ENCODE measurements at regions not wholly inside any gene's neighbourhood (a gene's known extent, or its start where the extent isn't known, plus 50 kb on each side); places are given as distances from the start of the nearest gene placed in this dataset.
"Not testable (repeated sequence)": the region's sequence is repeated elsewhere in the genome, so short reads cannot be mapped to it uniquely, and the experiment has no call there.

DNA sequence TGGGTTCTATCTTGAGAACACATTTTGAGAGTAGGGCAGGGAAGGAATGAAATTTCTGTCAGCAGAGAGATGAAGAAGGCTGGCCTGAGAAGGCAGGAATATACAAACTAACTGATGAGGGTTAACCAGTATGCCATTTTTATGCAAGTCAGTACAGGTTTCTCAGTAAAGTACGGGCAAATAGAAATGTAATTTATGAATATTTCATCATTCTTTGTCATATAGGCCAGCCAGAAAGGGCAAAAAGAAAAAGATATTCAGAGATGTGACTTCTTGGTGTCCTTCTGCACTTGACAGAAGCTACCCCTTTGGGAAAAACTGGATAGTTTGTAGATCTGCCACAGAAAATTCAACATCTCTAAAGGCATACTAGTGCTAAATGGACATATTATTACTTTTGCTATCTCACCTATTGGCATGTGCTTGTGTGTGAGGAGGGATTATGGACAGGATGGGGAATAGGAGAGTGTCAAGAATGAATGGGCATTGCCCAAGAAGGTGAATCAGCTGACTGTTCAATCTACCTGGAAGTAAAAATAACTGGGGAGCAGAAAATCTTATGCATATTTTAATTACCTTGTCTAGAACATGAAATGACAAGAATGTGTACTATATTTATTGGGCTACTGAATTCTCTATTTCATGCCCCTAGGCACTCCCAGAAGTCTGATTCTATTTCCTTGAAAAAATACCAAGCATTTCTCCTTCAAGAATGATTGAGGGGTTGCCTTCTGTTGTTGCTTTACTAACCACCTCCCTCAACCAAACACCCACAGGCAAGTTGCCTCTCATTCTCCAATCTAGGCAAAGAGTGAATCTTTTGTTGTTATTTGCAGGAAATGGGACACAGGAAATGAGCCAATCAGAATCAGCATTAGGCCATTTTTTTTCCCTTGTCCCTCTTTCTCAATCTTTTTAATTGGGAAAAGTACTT lies 175.1 kb upstream of the SLC38A2 start:
- DNase-seq (ENCODE audit: low read depth in 2 of 2) = no peak

DNA sequence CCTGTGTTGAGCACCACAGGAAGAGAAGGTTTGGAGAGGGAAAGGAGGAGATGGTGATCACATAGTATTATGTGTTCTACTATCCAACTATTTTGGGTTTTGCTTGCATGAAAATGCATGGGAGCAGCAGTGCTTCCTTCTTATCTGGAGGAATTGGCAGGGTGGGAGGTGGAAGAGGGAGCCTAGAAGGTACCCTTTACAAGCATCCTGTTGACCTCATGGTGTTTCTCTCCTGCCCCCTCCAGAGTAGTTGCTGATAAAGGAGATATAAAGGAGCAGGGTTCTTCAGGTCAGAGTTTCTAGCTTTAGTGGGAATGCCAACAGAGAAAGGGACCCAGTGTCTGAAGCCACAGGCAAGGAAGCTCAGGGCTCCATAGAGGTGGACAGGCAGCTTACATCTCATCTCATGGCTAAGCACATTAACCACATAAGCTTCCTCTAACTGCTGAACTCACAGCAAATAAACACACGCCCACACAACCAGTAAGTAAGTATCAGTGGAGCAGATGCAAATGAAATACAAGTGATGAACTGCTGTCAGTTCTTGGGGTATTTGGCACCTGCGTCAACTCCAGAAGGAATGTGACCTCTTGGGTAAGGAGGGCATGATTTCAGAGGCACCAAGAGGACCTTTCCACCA lies 174.2 kb upstream of the SLC38A2 start:
- DNase-seq (ENCODE audit: low read depth in 2 of 2) = no peak

DNA sequence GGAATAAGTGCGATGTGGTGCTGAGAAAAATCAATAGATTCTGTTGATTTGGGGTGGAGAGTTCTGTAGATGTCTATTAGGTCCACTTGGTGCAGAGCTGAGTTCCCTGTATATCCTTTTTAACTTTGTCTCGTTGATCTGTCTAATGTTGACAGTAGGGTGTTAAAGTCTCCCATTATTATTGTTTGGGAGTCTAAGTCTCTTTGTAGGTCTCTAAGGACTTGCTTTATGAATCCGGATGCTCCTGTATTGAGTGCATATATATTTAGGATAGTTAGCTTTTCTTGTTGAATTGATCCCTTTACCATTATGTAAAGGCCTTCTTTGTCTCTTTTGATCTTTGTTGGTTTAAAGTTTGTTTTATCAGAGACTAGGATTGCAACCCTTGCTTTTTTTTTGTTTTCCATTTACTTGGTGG lies 170.8 kb upstream of the SLC38A2 start:
- DNase-seq (ENCODE audit: low read depth in 2 of 2) = not testable (repeated sequence)

DNA sequence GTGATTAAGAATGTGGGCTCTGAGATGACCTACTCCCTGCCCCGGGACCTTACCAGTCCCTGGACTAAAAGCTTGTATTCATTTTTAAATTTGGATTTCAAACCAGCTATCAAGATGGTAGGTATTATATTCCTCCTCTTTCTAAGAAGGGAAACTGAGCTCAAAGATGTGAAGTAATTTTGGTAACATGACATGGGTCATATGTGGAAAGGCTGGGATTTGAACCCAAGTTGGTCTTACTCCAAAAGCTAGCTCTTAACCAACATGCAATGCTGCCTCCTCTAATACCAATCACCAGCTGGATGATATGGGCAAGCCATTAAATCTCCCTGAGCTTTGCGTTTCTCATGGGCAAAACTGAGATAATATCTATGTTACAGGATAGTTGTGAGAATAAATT lies 166.4 kb upstream of the SLC38A2 start:
- no peak for DNase-seq (ENCODE audit: low read depth in 2 of 2)

DNA sequence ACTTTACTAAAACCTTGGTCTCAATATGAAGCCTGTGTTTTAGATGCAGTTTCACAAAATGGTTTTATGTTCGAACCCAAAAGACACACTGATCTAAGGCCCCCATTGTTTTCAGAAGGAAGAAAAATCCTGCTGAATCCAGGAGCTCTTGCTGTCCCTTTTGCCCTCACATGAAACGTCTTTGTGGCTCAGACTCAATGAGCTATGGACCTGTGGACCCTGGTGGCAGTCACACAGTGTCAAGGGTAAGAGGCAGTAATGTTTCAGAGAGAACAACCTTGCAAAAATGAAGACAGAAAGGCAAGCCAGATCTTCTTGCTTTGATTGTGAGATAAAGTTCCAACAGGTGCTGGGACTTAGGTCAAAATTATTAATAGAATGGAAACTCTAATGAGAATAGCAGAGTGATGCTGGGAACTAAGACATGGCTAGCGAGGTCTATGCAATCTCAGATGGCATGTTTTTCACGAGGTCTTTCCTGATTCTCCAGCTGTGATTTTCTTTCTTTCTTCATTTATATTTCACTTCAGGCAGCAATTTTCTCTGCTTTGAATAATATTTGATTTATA lies 164.9 kb upstream of the SLC38A2 start:
- DNase-seq (ENCODE audit: low read depth in 2 of 2) = no peak

DNA sequence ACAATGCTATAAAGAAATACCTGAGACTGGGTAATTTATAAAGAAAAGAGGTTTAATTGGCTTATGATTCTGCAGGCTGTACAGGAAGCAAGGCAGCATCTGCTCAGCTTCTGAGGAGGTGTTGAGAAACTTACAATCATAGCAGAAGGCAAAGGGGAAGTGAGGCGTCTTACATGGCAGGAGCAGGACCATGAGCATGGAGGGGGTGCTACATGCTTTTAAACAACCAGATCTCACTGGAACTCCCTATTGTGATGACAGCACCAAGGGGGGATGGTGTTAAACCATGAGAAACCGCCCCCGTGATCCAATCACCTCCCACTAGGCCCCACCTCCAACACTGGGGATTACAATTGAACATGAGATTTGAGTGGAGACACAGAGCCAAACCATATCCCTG lies 163.7 kb upstream of the SLC38A2 start:
- not testable (repeated sequence) for DNase-seq (ENCODE audit: low read depth in 2 of 2)

DNA sequence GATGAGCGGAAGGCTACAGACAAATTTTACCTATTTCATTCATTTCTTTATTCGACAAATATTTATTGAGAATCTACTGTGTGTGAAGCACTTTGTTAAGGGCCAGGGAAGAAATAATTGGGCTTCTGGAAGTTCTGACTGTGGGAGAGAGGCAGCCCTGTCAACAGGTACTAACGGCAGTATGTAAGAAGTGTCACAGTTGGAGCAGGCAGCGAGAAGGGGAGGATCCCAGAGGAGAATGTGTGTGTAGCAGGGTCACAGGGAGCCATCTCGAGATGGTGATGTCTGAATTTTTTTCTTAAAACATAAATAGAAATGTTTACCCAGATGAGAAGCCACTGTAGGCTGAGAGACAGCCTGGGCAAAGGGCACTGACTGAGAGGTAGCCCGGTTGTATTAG lies 163.3 kb upstream of the SLC38A2 start:
- DNase-seq (ENCODE audit: low read depth in 2 of 2) = no peak

DNA sequence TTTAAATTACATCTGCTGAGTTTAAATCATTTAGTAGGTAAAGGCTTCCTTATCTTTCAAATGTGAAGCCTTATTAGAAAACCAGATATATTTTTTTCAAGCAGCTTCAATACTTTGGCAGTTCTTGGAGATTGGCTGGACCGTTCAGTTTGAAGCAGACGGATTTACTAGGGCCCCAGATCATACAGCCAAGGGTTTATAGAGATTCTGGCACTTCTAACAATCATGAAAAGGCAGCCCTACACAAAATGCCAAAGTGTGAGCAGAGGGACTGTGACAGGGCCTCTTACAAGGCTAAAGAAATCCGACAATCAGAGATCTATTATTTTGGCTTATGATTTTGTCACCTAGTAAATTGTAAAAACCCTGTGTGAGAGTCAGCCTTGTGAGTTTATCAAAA lies 162.8 kb upstream of the SLC38A2 start:
- no peak for DNase-seq (ENCODE audit: low read depth in 2 of 2)

DNA sequence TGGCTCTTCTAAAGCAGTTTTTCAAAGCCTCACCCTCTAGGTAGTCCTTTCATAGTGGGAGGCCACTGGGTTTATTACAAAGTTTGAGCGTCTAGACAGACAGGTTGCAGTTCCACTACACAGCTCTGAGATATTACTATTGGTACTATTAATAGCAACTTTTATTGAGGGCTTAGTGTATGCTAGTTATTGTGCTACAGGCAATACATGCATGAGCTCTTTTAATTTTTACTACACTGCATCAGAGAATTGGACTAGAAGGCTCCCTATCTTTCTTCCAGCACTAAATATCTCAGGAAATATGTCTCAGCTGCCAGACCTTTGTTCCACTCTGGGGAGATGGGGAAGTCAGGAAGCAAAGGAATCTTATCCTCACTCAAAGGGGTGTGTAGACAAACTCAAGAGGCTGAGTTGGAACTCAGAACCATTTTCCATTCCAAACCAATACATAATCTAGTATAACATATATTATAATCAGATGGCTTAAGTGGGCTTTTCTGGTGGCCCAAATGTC lies 161.8 kb upstream of the SLC38A2 start:
- no peak for DNase-seq (ENCODE audit: low read depth in 2 of 2)

DNA sequence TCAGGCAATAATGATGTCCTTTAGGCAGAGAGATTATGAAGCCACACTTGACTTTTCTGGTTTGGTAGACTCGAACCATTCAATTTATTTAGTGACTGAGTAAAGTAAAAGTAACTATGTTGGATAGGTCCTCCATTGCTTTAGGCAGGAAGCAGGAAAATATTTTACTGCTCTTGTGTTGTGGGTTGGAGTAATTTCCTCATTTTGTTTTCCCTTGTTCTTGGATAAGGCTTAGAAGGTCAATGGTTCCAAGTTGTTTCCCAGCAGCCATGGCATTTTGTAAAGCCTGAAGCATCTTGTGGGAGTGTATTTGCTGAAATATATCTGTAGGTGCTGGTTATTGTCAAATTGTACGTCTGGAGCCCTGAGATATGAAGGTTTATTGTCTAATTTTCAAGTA lies 161.2 kb upstream of the SLC38A2 start:
- no peak for DNase-seq (ENCODE audit: low read depth in 2 of 2)

DNA sequence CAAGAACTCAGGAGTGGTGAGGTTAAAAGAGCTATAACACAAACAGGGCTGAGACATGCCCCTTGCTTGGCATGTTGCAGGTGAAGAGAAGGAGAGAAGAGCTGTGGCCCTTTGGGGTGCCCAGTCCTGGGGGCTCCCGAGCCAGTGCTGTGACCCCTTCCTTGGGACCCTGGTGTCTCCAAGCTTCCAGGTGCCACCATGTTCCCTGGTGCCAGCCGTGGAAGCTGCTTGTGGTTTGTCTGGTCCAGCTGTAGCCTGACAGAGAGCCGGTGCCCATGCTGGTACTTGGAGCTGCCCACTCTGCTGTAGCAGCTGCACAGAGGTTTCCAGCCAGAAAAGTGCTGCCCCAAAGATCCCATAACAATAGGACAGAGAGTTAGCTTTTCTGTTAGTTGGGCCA lies 159.2 kb upstream of the SLC38A2 start:
- no peak for DNase-seq (ENCODE audit: low read depth in 2 of 2)

DNA sequence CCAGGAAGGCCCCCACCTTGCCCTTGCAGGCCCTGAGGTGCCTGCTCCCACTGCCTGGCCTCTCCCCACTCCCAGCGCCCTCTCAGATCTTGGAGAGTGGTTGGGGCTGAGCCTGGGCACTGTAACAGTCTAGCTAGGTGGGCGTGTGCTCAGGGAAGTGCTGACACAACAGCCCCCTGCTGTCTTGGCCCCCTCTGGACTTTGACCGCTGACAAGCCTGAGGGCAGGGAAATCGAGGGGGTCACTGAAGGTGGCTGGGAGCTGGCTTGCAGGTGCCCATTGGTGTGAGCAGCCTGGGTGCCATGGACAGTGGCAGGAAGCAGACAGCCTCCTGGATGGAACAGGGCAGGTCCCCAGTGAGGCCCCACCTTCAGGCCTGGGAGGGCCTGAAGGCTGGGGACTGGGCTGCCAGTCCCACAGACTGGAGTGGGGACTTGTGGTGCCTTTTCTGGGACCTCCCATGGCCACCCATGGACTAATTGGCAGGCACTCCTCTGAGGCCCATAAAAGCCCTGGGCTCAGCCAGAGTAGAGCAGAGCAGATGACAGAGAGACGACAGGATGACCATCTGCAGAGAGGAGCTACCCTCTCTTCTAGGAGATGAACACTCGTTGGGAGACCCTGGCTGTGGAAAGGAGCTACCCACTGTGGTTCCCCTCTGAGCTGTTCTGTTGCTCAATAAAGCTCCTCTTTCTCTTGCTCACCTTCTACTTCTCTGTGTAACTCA lies 158.6 kb upstream of the SLC38A2 start:
- DNase-seq (ENCODE audit: low read depth in 2 of 2) = no peak

DNA sequence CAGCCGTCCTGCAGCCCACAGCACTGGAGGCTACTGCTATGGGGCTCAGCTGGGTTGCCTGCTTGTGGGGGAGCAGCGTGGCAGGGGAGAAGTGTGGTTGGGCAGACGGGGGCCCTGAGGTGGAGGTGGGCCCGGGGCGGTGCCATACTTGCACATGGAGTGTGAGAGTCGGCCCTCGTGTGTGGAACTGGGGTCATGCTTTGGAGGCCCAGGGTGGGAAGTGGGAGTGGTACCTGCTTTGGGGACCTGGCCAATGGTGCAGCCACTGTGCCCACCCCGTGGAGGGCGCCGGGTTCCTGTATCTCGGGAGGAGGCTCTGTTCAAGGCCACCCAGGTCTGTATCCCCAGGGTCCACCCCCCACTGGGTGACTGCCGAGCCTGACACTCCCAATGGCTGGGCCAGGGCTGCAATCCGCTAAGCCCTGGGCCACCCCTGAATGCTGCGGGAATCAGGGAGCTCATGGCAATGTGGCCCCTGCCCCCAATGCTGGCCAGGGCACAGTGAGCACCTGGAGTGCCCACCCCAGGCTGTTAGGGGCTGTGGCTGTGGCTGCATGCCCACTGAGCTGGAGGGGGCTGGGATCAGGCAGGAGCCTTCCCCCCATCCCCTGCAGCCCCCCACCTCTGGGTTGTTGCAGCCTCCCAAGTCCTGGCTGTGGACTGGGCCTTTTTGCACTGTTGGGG lies 157.9 kb upstream of the SLC38A2 start:
- no peak for DNase-seq (ENCODE audit: low read depth in 2 of 2)

DNA sequence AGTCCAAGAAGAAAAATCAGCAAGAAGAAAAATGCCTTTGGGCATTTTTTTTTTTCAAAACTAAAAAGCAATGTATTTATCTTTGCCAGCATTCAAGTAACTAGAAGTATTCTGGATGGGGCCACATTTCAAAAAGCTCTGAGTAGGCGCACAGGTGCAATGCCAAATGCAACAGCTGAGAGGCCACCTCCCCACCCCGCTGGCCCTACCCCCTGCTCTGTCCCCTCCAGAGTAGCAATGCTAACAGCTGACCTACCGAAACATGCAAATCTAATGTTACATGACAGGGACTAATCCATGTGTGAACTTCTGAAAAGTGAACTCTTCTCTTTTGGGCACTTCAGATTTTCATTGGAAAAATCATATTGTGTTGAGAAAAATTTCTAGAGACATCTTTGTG lies 153.7 kb upstream of the SLC38A2 start:
- DNase-seq (ENCODE audit: low read depth in 2 of 2) = no peak

DNA sequence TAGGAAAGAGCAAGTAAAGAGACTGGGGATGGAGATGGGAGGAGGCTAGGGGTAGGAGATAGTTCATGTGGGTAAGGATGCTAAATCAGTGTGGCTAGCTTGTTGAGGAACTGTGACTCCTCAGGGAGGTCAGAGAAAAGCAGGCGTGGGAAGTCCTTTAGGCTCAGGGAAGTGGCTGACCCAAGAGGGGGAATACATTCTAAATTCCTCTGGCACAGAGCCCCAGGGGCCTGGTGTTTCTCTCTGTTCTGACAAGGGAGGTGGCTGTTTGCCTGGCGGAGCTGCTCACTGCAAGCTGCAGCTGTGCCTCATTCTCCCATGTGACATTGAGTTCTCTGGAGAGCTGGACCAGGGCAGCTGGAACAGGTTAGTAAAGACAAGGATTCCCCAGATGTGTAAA lies 152.2 kb upstream of the SLC38A2 start:
- no peak for DNase-seq (ENCODE audit: low read depth in 2 of 2)

DNA sequence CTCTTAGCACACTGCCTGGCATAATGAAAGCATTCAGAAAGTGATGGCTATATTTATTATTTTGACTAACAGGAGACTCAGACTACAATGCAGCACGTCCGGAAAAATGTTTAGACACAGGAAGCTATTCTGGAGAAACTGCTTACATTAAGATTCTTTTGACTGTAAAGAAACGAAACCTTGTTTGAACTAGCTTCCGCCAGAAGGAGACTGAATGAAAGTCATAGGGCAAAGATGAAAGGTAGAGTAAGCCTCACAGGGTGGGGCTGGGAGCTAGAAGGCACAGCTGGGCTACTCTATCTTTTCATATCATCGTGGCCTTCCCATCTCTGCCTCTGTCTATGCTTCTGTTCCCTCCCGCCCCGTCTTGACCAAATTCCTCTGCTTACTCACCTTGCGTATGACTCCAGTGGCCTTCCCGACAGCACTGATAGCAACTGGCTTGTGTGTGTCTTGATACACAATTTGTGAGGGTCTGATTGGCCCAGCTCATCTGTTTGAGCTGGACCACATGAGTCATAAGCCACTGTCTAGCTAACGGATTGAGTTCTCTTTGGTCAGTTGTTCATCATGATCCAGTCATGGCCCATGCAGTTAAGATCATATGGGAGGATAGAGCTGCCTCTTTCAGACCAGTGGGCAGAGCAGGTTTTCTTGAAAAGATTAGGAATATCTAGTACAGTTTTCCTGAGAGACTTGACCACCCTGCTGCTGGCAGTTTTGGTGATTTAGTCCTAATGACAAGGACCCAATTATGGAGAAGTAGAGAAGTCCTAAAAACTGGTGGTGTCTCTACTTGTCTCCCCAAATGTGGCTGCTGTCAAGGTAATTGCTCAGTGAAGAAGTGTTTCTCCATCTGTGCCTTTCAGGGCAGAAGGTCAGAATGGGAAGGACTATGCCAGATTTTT lies 151.5 kb upstream of the SLC38A2 start:
- no peak for DNase-seq (ENCODE audit: low read depth in 2 of 2)

DNA sequence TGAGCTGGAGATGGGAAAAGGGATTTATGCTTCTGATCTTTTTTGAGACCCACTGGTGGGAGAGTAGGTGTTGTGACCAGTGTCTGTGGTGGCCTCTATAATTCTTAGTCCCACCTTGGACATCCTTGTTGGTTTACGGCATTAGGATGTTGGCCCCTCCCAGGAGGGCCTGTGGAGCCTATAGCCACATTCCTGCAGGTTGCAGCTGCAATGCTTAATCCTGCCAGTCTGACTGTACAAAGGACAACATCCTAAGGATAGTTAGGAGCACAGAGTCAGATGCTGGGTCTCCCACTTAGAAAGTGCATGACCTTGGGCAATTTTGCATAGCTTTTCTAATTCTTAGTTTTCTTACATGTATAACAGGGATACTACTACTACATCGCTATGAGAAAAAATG lies 150.9 kb upstream of the SLC38A2 start:
- DNase-seq (ENCODE audit: low read depth in 2 of 2) = no peak

DNA sequence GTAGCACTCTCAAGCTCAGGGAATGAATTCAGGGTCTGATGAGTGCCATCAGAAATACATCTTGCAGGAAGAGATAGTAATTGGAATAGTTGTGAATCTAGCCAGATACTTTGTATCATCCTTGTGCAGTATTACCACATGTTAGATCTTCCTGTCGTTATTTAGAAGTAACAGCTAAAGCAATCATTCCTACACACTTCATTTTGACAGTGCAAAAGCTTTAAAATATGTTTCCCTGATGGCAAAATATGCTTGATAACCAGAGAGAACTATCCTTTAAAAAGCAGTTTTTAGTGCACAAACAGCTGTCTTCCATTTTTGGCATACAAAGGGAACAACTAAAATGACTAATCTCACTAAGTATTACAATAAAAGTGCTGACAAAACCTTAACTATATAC lies 149.5 kb upstream of the SLC38A2 start:
- DNase-seq (ENCODE audit: low read depth in 2 of 2) = no peak

DNA sequence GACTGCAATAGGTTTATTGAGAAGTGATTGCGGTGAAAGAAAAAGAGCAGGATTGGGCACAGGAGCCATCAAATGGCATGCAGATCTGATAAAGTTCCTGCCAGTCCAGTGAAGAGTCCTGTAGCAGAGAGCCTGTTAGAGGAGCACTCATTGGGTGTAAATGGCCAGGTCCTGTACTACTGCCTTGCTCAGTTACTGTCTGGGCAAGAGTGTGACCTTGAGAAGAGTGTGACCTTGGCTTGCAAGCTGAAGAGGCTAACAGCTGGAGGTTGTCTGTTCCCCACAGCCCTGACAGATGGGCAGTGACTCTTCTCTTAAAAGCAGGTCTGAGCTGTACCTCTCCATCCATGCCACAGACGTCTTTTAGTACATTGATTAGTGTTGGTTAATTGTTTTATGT lies 148.6 kb upstream of the SLC38A2 start:
- DNase-seq (ENCODE audit: low read depth in 2 of 2) = no peak

DNA sequence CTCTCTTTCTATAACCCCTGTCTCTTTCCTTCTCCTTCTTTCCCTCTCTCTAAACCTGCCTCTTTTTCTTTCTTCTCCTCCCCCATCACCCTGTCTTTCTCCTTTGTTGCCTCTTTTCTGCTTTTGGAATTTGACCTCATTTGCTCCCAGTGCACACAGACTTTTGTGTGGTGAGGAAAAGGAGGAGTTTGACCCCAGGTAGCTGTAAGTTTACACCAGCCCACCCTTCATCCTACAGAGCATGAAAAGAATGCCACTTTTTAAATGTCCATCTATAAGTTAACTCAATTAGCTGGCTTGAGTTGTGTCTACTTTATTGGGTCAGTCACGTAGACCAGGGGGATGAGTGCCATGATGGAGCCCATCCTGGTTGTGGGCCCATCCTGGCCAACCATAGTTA lies 146.8 kb upstream of the SLC38A2 start:
- no peak for DNase-seq (ENCODE audit: low read depth in 2 of 2)
